GM12874 (cell line): ENCODE measurements at regions not wholly inside any gene's neighbourhood (a gene's known extent, or its start where the extent isn't known, plus 50 kb on each side); places are given as distances from the start of the nearest gene placed in this dataset.

ENCODE experiments used
- TF ChIP-seq, protein P1 (sequence below): IDR thresholded peaks from 2 replicates; pipeline ENCODE4 v1.5.1; 2011; ENCODE audit warnings: low read depth, mild to moderate bottlenecking, control low read depth, low read length, moderate library complexity; ENCODE audit not compliant: insufficient read depth

DNA sequence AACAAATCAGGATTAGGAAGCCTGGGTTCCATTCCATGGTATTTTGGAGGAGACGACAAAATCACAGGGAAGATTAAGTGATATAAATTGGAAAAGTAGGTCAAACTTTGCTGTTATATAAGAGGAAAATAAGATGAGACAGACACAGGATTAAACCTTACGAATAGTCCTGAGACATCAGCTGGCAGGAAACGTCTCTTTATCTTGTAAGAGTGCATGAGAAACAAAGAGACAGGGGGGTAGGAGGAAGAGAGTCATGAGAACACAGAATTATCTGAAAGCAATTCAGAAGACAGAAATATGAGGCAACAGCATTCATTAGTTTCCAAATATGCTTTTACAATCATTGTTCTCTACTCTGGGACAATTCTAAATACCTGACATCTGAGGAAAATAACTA lies 310.6 kb upstream of the MIR17HG start:
- TF ChIP-seq, protein P1, sequence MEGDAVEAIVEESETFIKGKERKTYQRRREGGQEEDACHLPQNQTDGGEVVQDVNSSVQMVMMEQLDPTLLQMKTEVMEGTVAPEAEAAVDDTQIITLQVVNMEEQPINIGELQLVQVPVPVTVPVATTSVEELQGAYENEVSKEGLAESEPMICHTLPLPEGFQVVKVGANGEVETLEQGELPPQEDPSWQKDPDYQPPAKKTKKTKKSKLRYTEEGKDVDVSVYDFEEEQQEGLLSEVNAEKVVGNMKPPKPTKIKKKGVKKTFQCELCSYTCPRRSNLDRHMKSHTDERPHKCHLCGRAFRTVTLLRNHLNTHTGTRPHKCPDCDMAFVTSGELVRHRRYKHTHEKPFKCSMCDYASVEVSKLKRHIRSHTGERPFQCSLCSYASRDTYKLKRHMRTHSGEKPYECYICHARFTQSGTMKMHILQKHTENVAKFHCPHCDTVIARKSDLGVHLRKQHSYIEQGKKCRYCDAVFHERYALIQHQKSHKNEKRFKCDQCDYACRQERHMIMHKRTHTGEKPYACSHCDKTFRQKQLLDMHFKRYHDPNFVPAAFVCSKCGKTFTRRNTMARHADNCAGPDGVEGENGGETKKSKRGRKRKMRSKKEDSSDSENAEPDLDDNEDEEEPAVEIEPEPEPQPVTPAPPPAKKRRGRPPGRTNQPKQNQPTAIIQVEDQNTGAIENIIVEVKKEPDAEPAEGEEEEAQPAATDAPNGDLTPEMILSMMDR = no peak

DNA sequence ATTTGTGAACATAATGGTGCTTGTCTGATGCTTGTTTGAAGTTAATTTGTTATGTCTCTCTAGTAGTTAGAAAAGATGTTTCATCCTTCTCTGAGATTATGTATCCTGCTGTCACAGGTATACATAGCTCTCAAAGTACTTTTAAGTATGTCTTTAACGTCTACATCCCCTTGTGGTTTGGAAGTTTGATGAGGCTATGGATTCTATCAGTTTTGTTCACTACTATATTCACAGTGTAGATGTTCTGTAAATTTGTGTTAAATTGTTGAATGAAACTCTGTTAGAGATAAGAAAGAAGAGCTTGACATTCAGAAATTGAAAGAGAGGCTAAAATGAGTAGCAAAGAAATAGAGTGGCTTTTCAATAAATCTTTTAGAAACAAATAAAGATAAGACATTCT lies 304.6 kb upstream of the MIR17HG start:
- TF ChIP-seq, protein P1 = no peak

DNA sequence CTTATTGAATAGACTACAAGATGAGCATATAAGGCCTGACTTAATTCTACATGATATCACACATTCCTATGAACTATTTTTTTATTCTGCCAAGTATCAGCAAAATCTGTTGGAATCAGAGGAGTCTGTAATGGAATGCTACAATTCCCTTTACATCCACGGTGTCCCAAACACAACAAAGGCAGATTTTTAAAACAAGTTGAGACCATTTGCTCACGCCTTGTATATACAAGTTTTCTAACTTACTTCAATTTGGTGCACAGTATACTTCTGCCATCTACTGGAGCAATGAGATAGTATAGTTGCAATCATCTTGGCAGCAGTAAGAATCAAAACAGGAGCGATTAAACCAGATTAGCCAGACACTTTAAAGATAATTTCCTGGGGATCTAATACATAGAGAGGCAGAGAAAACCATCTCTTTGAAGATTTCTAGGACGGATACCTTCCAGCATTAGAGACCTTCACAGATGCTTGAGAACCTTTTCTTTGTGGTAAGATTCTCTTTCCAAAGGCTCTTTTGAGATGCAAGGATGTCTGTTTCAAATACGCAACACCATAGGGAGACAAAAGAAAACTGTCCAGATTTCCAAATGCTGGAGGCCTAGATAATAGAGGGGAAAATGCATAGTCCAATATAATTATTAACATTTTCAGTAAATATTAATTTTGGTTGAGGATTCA lies 302.0 kb upstream of the MIR17HG start:
- TF ChIP-seq, protein P1 = peak; percentile 33; the same call in 1 of the 2 replicates

DNA sequence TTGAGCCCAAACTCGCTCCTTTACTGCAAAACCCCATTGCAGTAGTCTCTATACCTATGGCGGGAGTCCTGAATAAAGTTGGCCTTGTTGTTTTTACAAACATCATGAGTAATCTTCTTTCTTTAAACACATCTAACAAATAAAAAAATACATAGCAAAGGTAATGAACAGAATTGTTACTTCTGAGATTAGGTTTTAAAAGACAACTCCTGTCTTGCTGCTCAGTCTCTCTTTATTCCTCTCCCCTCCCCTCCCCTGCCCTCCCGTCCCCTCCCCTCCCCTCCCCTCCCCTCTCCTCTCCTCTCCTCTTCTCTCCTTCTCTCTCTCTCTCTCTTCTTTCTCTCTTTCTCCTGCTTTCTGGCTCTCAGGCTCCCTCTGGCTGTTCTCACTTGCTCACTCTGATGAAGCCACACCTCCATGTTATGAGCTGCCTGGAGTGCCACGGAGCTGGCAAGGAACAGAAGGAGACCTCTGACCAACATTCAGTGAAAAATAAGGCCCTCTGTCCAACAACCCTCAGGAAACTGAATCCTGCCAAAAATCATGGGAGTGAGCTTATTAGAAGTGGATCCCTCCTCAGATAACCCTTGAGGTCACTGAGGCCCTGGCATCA lies 300.7 kb upstream of the MIR17HG start:
- TF ChIP-seq, protein P1 = no peak

DNA sequence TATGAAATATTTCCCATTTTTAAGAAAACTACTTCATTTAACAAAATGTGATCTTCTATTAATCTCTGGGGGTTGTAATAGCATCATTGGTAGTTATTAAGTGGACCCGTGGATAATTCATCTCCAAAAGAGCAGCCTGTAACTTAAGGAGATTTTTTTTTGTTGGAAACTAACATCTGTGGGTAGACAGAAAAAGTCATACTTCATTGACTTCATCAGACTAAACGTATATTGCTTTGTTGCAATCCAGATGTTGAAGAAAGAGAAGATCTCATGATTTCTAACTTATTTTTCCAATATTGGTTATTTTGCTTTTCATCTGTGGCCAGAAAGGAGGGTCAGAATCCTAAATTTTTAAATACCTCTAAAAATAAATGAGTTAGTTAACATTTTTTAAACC lies 296.5 kb upstream of the MIR17HG start:
- TF ChIP-seq, protein P1 = no peak

DNA sequence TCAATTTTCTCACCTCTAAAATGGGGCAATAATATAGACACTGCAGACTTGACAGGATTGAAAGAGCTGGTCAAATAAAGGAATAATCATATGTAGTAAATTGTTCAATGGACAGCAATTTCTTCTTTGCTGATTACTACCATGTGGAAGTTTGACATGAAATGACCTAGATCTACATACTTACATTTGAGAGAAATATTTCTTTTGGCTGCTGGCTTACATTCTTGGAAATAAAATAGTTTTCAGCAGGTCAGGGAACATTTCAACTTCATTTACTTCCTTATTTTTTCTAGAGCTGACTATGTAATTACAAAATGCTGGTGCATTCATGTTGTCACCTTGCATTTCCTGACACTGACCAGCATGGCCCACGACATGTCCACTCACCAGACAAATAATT lies 294.6 kb upstream of the MIR17HG start:
- TF ChIP-seq, protein P1 = no peak

DNA sequence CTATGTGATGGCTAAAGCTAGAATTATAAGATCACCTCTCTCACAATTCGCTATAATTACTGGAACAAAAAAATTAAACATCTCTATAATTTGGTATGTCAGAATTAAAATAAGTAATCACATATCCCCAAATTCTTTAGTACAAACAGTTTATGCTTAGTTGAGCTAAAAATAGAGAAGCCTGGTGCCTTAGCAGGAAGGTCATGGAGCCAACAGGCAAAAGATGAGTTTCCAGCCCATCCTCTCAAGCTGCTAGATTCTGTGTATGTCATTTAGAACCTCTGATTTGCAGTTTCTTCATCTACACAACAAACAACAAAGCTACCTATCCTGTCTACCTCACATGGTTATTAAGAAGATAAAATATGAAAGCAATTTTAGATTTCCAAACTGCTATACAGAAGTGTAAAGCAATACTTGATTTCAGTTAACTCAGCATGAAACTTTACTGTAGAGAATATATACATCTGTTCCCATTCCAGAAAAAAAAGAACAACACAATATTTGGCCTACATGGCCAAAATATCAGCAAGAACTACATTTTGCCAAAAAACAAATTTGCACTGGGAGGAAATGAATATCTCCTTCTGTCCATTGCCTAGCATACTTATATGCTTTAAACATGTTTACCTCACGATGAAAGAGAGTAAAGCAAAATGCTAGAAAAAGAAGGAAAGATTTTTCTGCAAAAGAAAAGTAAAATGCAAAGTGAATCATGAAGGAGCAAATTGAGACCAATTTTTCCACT lies 294.0 kb upstream of the MIR17HG start:
- TF ChIP-seq, protein P1 = no peak
